ENCODE measurements at regions not wholly inside any gene's neighbourhood (a gene's known extent, or its start where the extent isn't known, plus 50 kb on each side); places are given as distances from the start of the nearest gene placed in this dataset.

DNA sequence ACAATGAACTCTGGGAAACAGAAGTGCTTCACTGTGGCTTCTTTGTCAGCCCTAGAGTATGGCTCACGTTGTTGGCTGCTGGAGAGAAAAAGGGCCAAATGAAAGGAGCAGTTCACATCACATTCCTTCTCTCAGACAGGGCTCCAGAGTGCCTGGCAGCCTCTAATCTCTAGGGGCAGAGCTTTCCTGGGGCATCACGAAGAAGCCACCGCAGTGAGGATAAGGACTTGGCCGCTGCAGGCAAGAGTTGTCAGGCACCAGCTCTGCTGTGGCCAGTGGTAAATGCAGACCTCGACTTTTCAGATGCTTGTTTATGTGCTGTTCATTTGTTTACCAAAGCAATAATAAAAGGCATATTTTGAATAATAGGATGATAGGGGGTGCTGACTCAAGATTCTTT, 227.2 kb downstream of the ICE1 start:
- Histone ChIP-seq H3K56ac (replicated peaks; ENCODE audit: insufficient read length, low read depth, low read length) (no peak overlapping the region), H4K91ac (replicated peaks; ENCODE audit: insufficient read length, low read length) (no peak overlapping the region), H3K23me2 (ENCODE audit: low read depth, low read length) (no peaks in the 10 kb centered on the region), H4K20me1 (replicated peaks in 1 of 2; ENCODE audit: control insufficient read depth in 1 of 2, insufficient read depth in 2 of 2, low read length in 2 of 2) (no peaks in the 10 kb centered on the region), H3K4me2 (ENCODE audit: insufficient read depth in 1 of 2, low read depth in 2 of 2, low read length in 2 of 2) (no peak overlapping the region), H3K36me3 (ENCODE audit: control insufficient read depth in 2 of 4, insufficient read depth in 4 of 4, low read length in 3 of 4) (no peaks in the 10 kb centered on the region), H3K23ac (ENCODE audit: insufficient read length) (no peak overlapping the region), H3K14ac (ENCODE audit: insufficient read length) (no peak overlapping the region), H2BK12ac (ENCODE audit: low read depth, low read length) (no peak overlapping the region), H3K4ac (replicated peaks; ENCODE audit: insufficient read length, low read depth, low read length) (no peak overlapping the region), H3K79me2 (ENCODE audit: control insufficient read depth in 1 of 2, insufficient read depth in 2 of 2, low read length in 2 of 2) (no peaks in the 10 kb centered on the region), H3K18ac (ENCODE audit: extremely low read depth, low read length) (no peak overlapping the region), H4K5ac (ENCODE audit: insufficient read length, low read depth, low read length) (no peak overlapping the region), H3K4me1 (replicated peaks in 1 of 4; ENCODE audit: control insufficient read depth in 3 of 4, insufficient read depth in 4 of 4, low read length in 3 of 4) (no peaks in the 10 kb centered on the region; a peak in 1 of 7 replicates), H2BK5ac (ENCODE audit: low read depth, low read length) (no peak overlapping the region), H3K9me3 (ENCODE audit: insufficient read depth in 2 of 2, low read depth in 1 of 2, low read length in 1 of 2) (no peaks in the 10 kb centered on the region), H3K4me3 (ENCODE audit: extremely low read depth in 1 of 4, insufficient read depth in 2 of 4, low read depth in 3 of 4, low read length in 4 of 4) (no peak overlapping the region), H4K8ac (ENCODE audit: extremely low read depth, insufficient read depth, low read length) (no peak overlapping the region), H2AK5ac (ENCODE audit: low read depth, low read length) (no peak overlapping the region), H2BK120ac (replicated peaks; ENCODE audit: low read depth, low read length) (no peak overlapping the region), H3K9ac (replicated peaks in 1 of 4; ENCODE audit: extremely low read depth in 1 of 4, low read depth in 3 of 4, low read length in 3 of 4) (no peak overlapping the region), H3K79me1 (ENCODE audit: low read depth, low read length) (no peaks in the 10 kb centered on the region), H3K27me3 (replicated peaks in 1 of 4; ENCODE audit: control insufficient read depth in 3 of 4, extremely low read depth in 1 of 4, insufficient read depth in 3 of 4, low read length in 3 of 4) (no peaks in the 10 kb centered on the region), H2BK20ac (ENCODE audit: low read length) (no peak overlapping the region), H2BK15ac (ENCODE audit: low read length) (no peak overlapping the region), H3K27ac (ENCODE audit: low read depth, low read length) (no peak overlapping the region), H2AFZ (ENCODE audit: low read length) (no peak overlapping the region)
- WGBS, 2 experiments (ENCODE audit: extremely low coverage in 1 of 2, insufficient coverage in 1 of 2, insufficient read length in 1 of 2, insufficient replicate concordance in 2 of 2, low coverage in 1 of 2, low lambda C conversion rate in 2 of 2, missing lambda C conversion rate in 1 of 2) = 92% methylated on average over 5 of the region's 5 CpGs; no CpG with 5 or more reads in 1 of the 2 experiments
- no peak for DNase-seq (ENCODE audit: low read depth in 1 of 2, low spot score in 2 of 2)
- ChIA-PET CTCF (ENCODE audit: partially characterized antibody) (interaction anchor here (1.2 kb wide), 1 partner anchor 154 kb away, joined by 4 read pairs; no protein-coding TSS in a partner anchor), POLR2A (ENCODE audit: partially characterized antibody) (interaction anchor here (1.2 kb wide), 1 partner anchor 10 kb away, joined by 5 read pairs; no protein-coding TSS in a partner anchor)
- TF ChIP-seq SUZ12 (IDR thresholded peaks at IDR 0.05; ENCODE audit: low read length) (no peak), SP2 (IDR thresholded peaks at IDR 0.05; ENCODE audit: low read length) (no peak)
- no peak for FAIRE-seq

Data from H1 (cell line).